Psoas muscle (tissue), 7 donors: ENCODE measurements at regions not wholly inside any gene's neighbourhood (a gene's known extent, or its start where the extent isn't known, plus 50 kb on each side); places are given as distances from the start of the nearest gene placed in this dataset.

Experiments
- ATAC-seq, 4 donors: fragments of 200-7000 bp; cut with Tn5 transposase; one replicate each; pipeline ENCODE4 v1.9.1; 2020; ENCODE audit warnings: moderate library complexity in 3 of 4, mild to moderate bottlenecking in 2 of 4
- DNase-seq, 2 donors: peaks; one replicate each; pipeline ENCODE4 v3.0.0-alpha.2; 2020
- H3K27ac ChIP-seq: fragments of 200-600 bp; one replicate; pipeline ENCODE4 v1.8.0; 2022
- H3K27me3 ChIP-seq, 3 donors: fragments of 200-600 bp in 1 of 3; one replicate each; pipeline versions ENCODE4 v1.6.1 to v1.8.0; 2013 to 2022; ENCODE audit warnings: low read length in 2 of 3, mild to moderate bottlenecking in 2 of 3, moderate library complexity in 1 of 3; ENCODE audit not compliant: insufficient read depth in 3 of 3
- H3K36me3 ChIP-seq, 2 donors: fragments of 200-600 bp in 1 of 2; one replicate each; pipeline versions ENCODE4 v1.6.1 to v1.8.0; 2013 to 2022; ENCODE audit warnings: low read depth in 1 of 2, mild to moderate bottlenecking in 1 of 2, moderate library complexity in 1 of 2; ENCODE audit not compliant: insufficient read depth in 1 of 2
- H3K4me1 ChIP-seq: fragments of 200-600 bp; one replicate; pipeline ENCODE4 v1.8.0; 2022
- H3K4me3 ChIP-seq: fragments of 200-600 bp; one replicate; pipeline ENCODE4 v1.8.0; 2022; ENCODE audit warnings: mild to moderate bottlenecking
- H3K9me3 ChIP-seq: fragments of 200-600 bp; one replicate; pipeline ENCODE4 v1.8.0; 2022
- CTCF ChIP-seq: fragments of 200-600 bp; IDR thresholded peaks from one replicate; pipeline ENCODE4 v1.8.0; 2022; ENCODE audit warnings: antibody characterized with exemption
- WGBS, 3 donors: extraction: QIAGEN DNeasy Blood & Tissue Kit; methylation state at CpG; one replicate each; pipeline versions ENCODE4 v1.1.6 to v1.1.7; 2013; 5-methylcytosine and 5-hydroxymethylcytosine counted together
- intact Hi-C, 2 donors: fragments of 100-400 bp; cut with DNase I; formaldehyde crosslinking; loops; one replicate each; pipeline versions ENCODE4 v1.11.0 to v1.14.2; 2022
- donor health status: healthy with polysubstance abuse.
- donor health status: DM: no; HTN: no; CAD: no; lungs with moderate emphysema.
- donor health status: Bipolar disorder and iron deficiency.
- donor health status: healthy.
- donor health status: DM: yes; HTN: yes; CAD: no.
- donor health status: DM: no; HTN: no; CAD: no.
- donor health status: DM: yes; HTN: yes; CAD: no.

GRCh38 chr16:62294213-62294972 lies 258.2 kb upstream of the CDH8 start:
- H3K4me3 ChIP-seq = no peak overlapping the region
- H3K36me3 ChIP-seq = no peaks in the 10 kb centered on the region
- WGBS, 3 donors = 75 to 82% (median 79%) methylated on average over 6 of the region's 6 CpGs
- H3K27me3 ChIP-seq = no peaks in the 10 kb centered on the region
- DNase-seq = no peak
- H3K9me3 ChIP-seq = no peaks in the 10 kb centered on the region
- intact Hi-C loops = no loop called here
- H3K4me1 ChIP-seq = no peaks in the 10 kb centered on the region
- ATAC-seq = no peak
- TF ChIP-seq CTCF = no peak
- no peak overlapping the region for H3K27ac ChIP-seq

GRCh38 chr16:62288990-62289629 lies 252.9 kb upstream of the CDH8 start:
- 44 to 79% (median 62%) methylated on average over 2 of the region's 2 CpGs for whole genome bisulfite sequencing, 3 donors

GRCh38 chr16:62280506-62280905 lies 244.3 kb upstream of the CDH8 start:
- no peaks in the 10 kb centered on the region for H3K36me3 ChIP-seq
- no peaks in the 10 kb centered on the region for H3K27me3 ChIP-seq
- H3K27ac ChIP-seq = no peak overlapping the region
- WGBS, 3 donors = 56 to 64% (median 60%) methylated on average over 3 of the region's 3 CpGs
- H3K4me3 ChIP-seq = no peak overlapping the region
- no peak for TF ChIP-seq CTCF
- no peaks in the 10 kb centered on the region for H3K9me3 ChIP-seq
- ATAC-seq (no peak), DNase-seq (no peak)
- intact Hi-C loops = no loop called here
- H3K4me1 ChIP-seq = no peaks in the 10 kb centered on the region

More at GRCh38 chr16:62288990-62289629, 252.9 kb upstream of the CDH8 start:
- no peak for ATAC-seq
- intact Hi-C loops = no loop called here
- TF ChIP-seq CTCF = no peak
- H3K27ac ChIP-seq = no peak overlapping the region
- no peaks in the 10 kb centered on the region for H3K27me3 ChIP-seq
- H3K9me3 ChIP-seq = no peaks in the 10 kb centered on the region
- H3K36me3 ChIP-seq = no peaks in the 10 kb centered on the region
- H3K4me3 ChIP-seq = no peak overlapping the region
- no peak for DNase-seq
- no peaks in the 10 kb centered on the region for H3K4me1 ChIP-seq

GRCh38 chr16:62277942-62278341 lies 241.7 kb upstream of the CDH8 start:
- H3K9me3 ChIP-seq = no peaks in the 10 kb centered on the region
- ATAC-seq = no peak

More at GRCh38 chr16:62277942-62278341, 241.7 kb upstream of the CDH8 start:
- Histone ChIP-seq H3K4me1 (no peaks in the 10 kb centered on the region), H3K36me3 (no peaks in the 10 kb centered on the region), H3K27me3 (no peaks in the 10 kb centered on the region), H3K27ac (no peak overlapping the region), H3K4me3 (no peak overlapping the region)
- no peak for TF ChIP-seq CTCF
- no peak for DNase-seq
- WGBS, 3 donors = 76 to 84% (median 80%) methylated on average over 2 of the region's 2 CpGs
- intact Hi-C loops = no loop called here
